Fibroblast of lung (primary cell): ENCODE measurements at regions not wholly inside any gene's neighbourhood (a gene's known extent, or its start where the extent isn't known, plus 50 kb on each side); places are given as distances from the start of the nearest gene placed in this dataset.

Source experiments
- EZH2 ChIP-seq: IDR thresholded peaks from 2 replicates; pipeline ENCODE4 v1.5.1; 2012; ENCODE audit warnings: low read length, control low read depth, mild to moderate bottlenecking; ENCODE audit errors: missing control alignments
- TF ChIP-seq, protein P1 (sequence below), 2 donors: IDR thresholded peaks in 1 of 2; conservative IDR thresholded peaks in 1 of 2; 1 replicate in 1 of 2; 2 replicates in 1 of 2; pipeline ENCODE4 v1.5.1; 2011 to 2012; ENCODE audit warnings: low read length in 2 of 2, control low read depth in 1 of 2, inconsistent platforms in 1 of 2, low read depth in 1 of 2, mild to moderate bottlenecking in 1 of 2

DNA sequence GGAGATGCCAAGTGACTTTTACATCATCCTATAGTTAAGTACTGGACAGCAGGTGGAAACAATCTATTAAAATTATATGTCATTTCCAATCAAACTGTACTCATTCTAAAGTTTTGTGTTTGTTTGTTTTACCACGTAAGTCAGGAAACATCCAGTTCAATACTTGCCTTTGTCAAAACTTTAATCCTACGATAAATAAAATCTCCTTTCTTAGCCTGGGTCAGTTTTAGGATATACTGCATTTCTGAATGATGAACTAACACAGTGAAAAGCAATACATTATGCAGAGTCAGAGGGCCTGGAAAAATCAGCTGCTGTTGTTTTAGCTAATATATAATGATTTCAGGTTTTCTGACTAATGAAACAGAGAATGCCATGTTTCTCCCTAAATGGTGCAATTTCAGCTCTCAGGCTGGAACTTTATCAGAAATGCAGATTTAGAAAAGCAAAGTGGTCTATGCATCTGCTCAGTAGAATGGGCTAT, 756.4 kb downstream of the CDH11 start:
- TF ChIP-seq, protein P1, sequence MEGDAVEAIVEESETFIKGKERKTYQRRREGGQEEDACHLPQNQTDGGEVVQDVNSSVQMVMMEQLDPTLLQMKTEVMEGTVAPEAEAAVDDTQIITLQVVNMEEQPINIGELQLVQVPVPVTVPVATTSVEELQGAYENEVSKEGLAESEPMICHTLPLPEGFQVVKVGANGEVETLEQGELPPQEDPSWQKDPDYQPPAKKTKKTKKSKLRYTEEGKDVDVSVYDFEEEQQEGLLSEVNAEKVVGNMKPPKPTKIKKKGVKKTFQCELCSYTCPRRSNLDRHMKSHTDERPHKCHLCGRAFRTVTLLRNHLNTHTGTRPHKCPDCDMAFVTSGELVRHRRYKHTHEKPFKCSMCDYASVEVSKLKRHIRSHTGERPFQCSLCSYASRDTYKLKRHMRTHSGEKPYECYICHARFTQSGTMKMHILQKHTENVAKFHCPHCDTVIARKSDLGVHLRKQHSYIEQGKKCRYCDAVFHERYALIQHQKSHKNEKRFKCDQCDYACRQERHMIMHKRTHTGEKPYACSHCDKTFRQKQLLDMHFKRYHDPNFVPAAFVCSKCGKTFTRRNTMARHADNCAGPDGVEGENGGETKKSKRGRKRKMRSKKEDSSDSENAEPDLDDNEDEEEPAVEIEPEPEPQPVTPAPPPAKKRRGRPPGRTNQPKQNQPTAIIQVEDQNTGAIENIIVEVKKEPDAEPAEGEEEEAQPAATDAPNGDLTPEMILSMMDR (conservative IDR thresholded peaks at IDR 0.05 in 1 of 2, IDR thresholded peaks at IDR 0.05 in 1 of 2; ENCODE audit: low read depth in 1 of 2, low read length in 2 of 2), result no peak
- TF ChIP-seq EZH2, result no peak
